ENCODE measurements at regions not wholly inside any gene's neighbourhood (a gene's known extent, or its start where the extent isn't known, plus 50 kb on each side); places are given as distances from the start of the nearest gene placed in this dataset.
"Not testable (repeated sequence)": the region's sequence is repeated elsewhere in the genome, so short reads cannot be mapped to it uniquely, and the experiment has no call there.

DNA sequence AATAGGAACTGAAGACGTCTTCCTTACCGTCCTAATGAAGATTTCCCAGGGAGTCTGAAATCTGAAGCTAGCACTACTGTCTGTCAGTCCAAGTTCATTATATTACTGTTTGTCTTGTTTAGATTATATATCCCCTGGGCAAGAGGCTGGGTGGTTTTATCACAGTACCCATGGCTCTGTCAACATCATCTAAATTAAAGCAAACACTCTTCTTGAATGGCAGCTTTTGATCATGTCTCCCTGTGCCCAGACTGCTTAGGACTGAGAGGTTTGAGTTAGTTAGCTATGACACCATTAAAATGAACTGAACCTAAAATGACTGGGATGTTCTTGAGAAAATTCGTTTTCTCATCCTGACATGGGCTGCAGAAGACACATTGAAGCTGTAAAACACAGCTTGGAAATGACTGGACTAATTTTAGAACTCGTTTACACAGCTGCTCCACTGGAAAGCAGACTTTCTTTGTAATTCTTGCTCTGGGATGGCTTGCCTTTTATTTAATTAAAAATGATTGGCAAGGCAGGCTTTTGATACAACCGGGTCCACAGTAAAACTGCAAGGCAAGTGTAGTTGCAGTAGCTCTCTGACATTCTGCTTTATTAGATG, 243.5 kb downstream of the MFSD1 start:
- DNase-seq (ENCODE audit: low read depth in 2 of 2) = no peak

- no peak for DNase-seq (ENCODE audit: low read depth in 2 of 2)
These were observed 245.5 kb downstream of the MFSD1 start for GRCh38 chr3:159047361-159047760.

GRCh38 chr3:159052494-159052893, 250.6 kb downstream of the MFSD1 start:
- not testable (repeated sequence) for DNase-seq (ENCODE audit: low read depth in 2 of 2)

GRCh38 chr3:159057621-159058020, 255.8 kb downstream of the MFSD1 start:
- no peak for DNase-seq (ENCODE audit: low read depth in 2 of 2)

- DNase-seq (ENCODE audit: low read depth in 2 of 2) = no peak
These were observed 257.0 kb downstream of the MFSD1 start for GRCh38 chr3:159058859-159059258.

GRCh38 chr3:159059395-159059794, 257.5 kb downstream of the MFSD1 start:
- DNase-seq (ENCODE audit: low read depth in 2 of 2) = no peak

GRCh38 chr3:159062734-159063410, 261.0 kb downstream of the MFSD1 start:
- DNase-seq (ENCODE audit: low read depth in 2 of 2) = no peak

GRCh38 chr3:159069091-159069490, 267.2 kb downstream of the MFSD1 start, which contains the start of gene IQCJ:
IQCJ (plus strand) TSS chr3:159069319.
- no peak for DNase-seq (ENCODE audit: low read depth in 2 of 2)

- DNase-seq (ENCODE audit: low read depth in 2 of 2) = no peak
These were observed 268.1 kb downstream of the MFSD1 start for GRCh38 chr3:159069866-159070425.

DNA sequence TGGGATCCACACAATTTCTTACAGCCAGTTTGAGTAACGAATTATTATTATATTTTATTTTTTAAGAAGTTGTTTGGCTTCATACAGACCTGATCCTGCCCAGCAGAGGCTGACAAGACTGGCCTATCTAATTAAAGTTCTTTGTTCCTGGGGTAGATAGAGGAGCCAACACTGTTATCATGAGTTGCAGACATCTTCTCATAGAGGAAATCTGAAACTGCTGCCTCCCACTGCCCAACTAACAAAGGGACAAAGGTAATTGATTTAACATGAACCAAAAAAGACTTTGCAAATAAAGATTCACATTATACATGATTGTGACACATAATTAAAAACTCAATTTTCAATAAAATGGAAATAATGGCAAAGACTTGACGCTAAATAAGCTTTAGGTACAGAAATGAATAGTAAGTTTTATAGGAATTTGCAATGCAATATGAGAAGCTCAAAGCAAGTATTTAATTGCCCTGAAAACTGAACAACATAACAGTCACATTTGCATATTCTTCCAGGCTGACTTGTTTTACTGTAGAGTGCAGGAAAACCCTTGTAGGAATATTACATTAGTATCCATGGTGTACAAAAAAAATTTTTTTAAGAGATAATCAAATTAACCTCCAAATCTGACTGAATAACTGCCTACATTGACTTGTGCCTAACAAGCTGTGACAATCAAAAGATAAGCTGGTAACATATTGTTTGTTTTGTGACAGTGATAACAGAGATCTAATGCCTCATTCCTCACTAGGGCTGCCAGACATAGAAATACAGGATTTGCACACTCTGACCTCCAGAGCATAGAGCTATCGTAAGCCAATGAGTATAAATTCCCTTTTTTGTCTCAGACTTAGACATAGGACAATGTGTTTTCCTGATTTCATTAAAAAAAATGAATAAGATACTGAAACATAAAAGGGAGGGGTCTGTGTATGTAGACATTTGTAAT, 273.2 kb downstream of the MFSD1 start:
- DNase-seq (ENCODE audit: low read depth in 2 of 2) = no peak

DNA sequence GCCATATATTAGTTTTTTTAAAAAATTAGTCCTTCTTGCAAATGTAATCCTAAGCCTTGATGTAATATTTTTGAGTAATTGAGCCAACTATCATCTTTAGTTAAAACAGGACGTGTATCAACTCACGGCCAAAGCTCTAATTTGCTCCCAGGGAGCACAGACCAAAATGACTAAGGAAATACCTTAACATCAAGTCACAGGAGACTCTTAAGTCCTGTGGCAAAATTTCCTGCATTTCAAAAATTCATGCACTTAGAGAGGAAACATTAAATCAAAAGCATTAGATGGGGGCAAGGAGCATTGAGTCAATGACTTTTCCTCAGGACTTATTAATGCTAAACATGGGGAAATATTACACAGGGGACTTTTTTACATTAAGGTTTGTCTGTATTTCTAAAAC, 276.0 kb downstream of the MFSD1 start:
- DNase-seq (ENCODE audit: low read depth in 2 of 2) = no peak

- DNase-seq (ENCODE audit: low read depth in 2 of 2) = no peak
These were observed 278.4 kb downstream of the MFSD1 start for GRCh38 chr3:159080256-159080655.

DNA sequence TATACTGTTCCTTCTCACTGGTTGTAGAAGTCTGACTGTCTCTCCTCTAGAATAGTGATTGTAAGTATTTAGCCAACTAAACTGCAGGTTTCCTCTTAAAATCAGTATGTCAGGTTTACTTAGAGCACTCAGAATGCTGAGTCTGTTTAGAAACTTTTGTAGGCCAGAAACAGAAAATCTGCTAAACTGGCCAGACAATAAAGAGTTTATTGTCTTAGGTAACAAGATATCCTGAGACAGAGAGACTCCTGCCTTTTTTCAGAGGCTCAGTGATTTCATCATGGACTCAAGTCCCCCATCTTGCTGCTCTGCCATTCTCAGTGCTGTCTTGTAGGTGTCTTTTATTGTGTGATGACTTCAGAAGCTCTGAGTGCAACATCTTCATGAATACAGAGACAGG, 279.0 kb downstream of the MFSD1 start:
- no peak for DNase-seq (ENCODE audit: low read depth in 2 of 2)

DNA sequence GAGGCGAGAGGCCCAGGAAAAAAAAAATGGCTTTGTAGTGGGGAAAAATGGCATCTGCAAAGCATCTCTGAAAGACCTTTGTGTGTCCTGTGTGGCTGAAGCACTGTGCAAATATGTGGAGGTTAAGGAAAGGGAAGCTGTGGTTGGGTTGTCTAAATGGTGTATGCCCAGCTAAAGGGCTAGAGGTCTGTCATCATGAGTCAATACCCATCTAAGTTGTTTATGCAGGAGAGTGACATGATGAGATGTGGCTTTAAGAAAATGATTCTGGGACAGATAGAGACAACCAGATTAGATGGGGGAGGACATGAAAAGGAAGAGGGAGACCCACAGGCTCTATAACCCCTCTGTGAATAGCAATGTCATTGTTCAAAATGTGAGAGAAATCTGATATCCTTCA, 280.7 kb downstream of the MFSD1 start:
- no peak for DNase-seq (ENCODE audit: low read depth in 2 of 2)

DNA sequence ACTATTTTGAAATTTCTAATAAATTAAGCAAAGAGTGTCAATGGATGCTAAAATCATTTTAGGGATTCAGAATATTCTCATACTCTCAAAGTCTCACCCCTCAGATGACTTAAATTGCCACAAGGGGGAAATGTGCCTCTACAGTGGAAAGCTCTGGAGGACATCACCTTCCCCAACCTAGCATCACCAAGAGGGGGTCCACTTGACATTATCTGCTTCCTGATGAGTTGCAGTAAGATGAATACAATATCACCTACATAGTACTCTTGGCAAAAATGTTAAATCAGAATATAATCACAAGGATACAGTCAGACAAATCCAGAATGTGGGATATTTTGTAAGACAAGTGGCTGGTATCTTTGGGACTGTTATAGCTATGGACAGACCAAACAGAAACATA, 290.1 kb downstream of the MFSD1 start:
- no peak for DNase-seq (ENCODE audit: low read depth in 2 of 2)

GRCh38 chr3:159102001-159102400, 300.1 kb downstream of the MFSD1 start:
- no peak for DNase-seq (ENCODE audit: low read depth in 2 of 2)

DNA sequence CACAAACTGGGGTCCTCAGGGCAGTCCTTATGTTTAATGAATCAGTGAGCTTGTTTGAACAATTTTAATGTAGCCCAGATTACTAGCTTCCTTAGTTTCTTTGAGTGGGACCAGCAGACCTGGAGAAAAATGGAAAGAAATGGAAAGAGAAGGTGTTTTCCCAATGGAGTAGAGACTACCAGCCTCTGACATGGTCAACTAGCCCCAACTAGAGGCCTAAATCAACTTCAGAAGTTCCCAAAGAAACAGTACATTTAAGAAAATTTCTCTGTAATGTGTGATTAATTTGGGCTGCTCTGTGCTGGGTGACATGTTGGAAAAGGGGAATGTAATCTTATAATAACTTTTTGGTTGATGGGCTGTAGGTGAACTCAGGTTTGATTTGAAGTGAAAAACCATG, 310.9 kb downstream of the MFSD1 start:
- no peak for DNase-seq (ENCODE audit: low read depth in 2 of 2)

GRCh38 chr3:159113221-159113875, 311.5 kb downstream of the MFSD1 start:
- DNase-seq (ENCODE audit: low read depth in 2 of 2) = no peak

- no peak for DNase-seq (ENCODE audit: low read depth in 2 of 2)
These were observed 312.7 kb downstream of the MFSD1 start for GRCh38 chr3:159114582-159114981.

DNA sequence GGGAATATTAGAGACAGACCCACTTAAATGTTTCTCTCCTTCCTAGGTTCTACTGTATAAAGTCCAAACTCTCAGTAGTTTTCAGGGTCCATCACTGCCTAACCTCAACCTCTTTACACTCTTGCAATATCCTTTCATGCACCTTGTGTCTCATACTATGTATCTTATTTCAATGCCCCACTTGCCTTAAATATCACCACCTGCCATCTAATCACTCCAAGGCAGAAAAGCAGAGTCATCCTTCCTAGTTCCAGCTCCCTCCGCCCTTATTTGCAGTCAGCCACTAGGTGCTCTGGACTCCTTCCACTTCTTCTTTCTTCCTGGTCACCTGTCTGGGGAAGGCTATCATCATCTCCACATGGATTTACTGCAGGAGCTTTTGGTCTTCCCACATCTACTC, 322.0 kb downstream of the MFSD1 start:
- no peak for DNase-seq (ENCODE audit: low read depth in 2 of 2)

GRCh38 chr3:159126261-159127020, 324.6 kb downstream of the MFSD1 start:
- DNase-seq (ENCODE audit: low read depth in 2 of 2) = no peak

All from stimulated activated CD8-positive, alpha-beta memory T cell treated with anti-CD3 and anti-CD28 coated beads, Interleukin-15, amount 100 ng/mL, for 48 hours (primary cell).